ENCODE measurements at regions not wholly inside any gene's neighbourhood (a gene's known extent, or its start where the extent isn't known, plus 50 kb on each side); places are given as distances from the start of the nearest gene placed in this dataset.

GRCh38 chr6:95159557-95159956, 417.8 kb upstream of the MANEA start:
- no peaks in the 10 kb centered on the region for H3K36me3 Mint-ChIP-seq
- H3K36me3 ChIP-seq (replicated peaks in 1 of 2; ENCODE audit: control insufficient read depth in 1 of 2, insufficient read depth in 2 of 2, low read length in 2 of 2), result no peaks in the 10 kb centered on the region
- no peak overlapping the region for H3K4me3 ChIP-seq (replicated peaks in 1 of 3; ENCODE audit: low read depth in 2 of 3, low read length in 3 of 3)
- no peak for TF ChIP-seq CTCF (IDR thresholded peaks at IDR 0.05)
- H3K4me1 ChIP-seq (ENCODE audit: control insufficient read depth in 1 of 2, insufficient read depth in 2 of 2, low read length in 2 of 2), result no peaks in the 10 kb centered on the region
- no peaks in the 10 kb centered on the region for H3K9me3 ChIP-seq (replicated peaks in 1 of 2; ENCODE audit: control insufficient read depth in 1 of 2, insufficient read depth in 1 of 2, low read length in 2 of 2)
- no peaks in the 10 kb centered on the region for H3K27me3 ChIP-seq (ENCODE audit: control insufficient read depth in 2 of 2, insufficient read depth in 2 of 2, low read length in 2 of 2)
- no peak overlapping the region for H2AFZ ChIP-seq (ENCODE audit: insufficient read depth, low read depth, low read length, poor library complexity, severe bottlenecking)
- no peak overlapping the region for H3K4me3 Mint-ChIP-seq
- intact Hi-C loops (cut with micrococcal nuclease), result no loop called here
- H3K27me3 Mint-ChIP-seq (ENCODE audit: low read depth in 3 of 3), result no peaks in the 10 kb centered on the region
- no peaks in the 10 kb centered on the region for H3K4me1 Mint-ChIP-seq
- H3K4me2 ChIP-seq (replicated peaks; ENCODE audit: extremely low read depth, low read length, poor library complexity, severe bottlenecking), result no peak overlapping the region
- peaks cover 0 to 1% (median 0%) of the 10 kb centered on the region in 7 donors for H3K9me3 Mint-ChIP-seq
- no peak overlapping the region for H3K9ac ChIP-seq (ENCODE audit: insufficient read depth, low read length, poor library complexity, severe bottlenecking)
- H3K27ac Mint-ChIP-seq, result no peak overlapping the region
- no peak for DNase-seq
- H4K20me1 ChIP-seq (ENCODE audit: insufficient read depth, low read length), result no peaks in the 10 kb centered on the region
- H3K79me2 ChIP-seq (ENCODE audit: insufficient read depth, low read length), result no peaks in the 10 kb centered on the region
- no peak overlapping the region for H3K27ac ChIP-seq (ENCODE audit: low read depth in 1 of 2, low read length in 2 of 2)

GRCh38 chr6:95169775-95170174, 407.6 kb upstream of the MANEA start:
- Histone ChIP-seq H3K4me2 (replicated peaks; ENCODE audit: extremely low read depth, low read length, poor library complexity, severe bottlenecking) (no peak overlapping the region), H3K4me1 (ENCODE audit: control insufficient read depth in 1 of 2, insufficient read depth in 2 of 2, low read length in 2 of 2) (no peaks in the 10 kb centered on the region), H3K79me2 (ENCODE audit: insufficient read depth, low read length) (no peaks in the 10 kb centered on the region), H4K20me1 (ENCODE audit: insufficient read depth, low read length) (no peaks in the 10 kb centered on the region), H3K36me3 (replicated peaks in 1 of 2; ENCODE audit: control insufficient read depth in 1 of 2, insufficient read depth in 2 of 2, low read length in 2 of 2) (no peaks in the 10 kb centered on the region), H2AFZ (ENCODE audit: insufficient read depth, low read depth, low read length, poor library complexity, severe bottlenecking) (no peak overlapping the region), H3K27me3 (ENCODE audit: control insufficient read depth in 2 of 2, insufficient read depth in 2 of 2, low read length in 2 of 2) (no peaks in the 10 kb centered on the region), H3K4me3 (replicated peaks in 1 of 3; ENCODE audit: low read depth in 2 of 3, low read length in 3 of 3) (no peak overlapping the region), H3K27ac (ENCODE audit: low read depth in 1 of 2, low read length in 2 of 2) (no peak overlapping the region), H3K9me3 (replicated peaks in 1 of 2; ENCODE audit: control insufficient read depth in 1 of 2, insufficient read depth in 1 of 2, low read length in 2 of 2) (no peaks in the 10 kb centered on the region), H3K9ac (ENCODE audit: insufficient read depth, low read length, poor library complexity, severe bottlenecking) (no peak overlapping the region)
- no peaks in the 10 kb centered on the region for H3K4me1 Mint-ChIP-seq
- H3K9me3 Mint-ChIP-seq, result peaks cover 0 to 4% (median 0%) of the 10 kb centered on the region in 7 donors
- no peak for DNase-seq
- no peak overlapping the region for H3K4me3 Mint-ChIP-seq
- WGBS (ENCODE audit: insufficient coverage), result 100% methylated on average over 1 of the region's 2 CpGs
- TF ChIP-seq CTCF (IDR thresholded peaks at IDR 0.05), result no peak
- H3K27ac Mint-ChIP-seq, result no peak overlapping the region
- no peaks in the 10 kb centered on the region for H3K36me3 Mint-ChIP-seq
- intact Hi-C loops (cut with micrococcal nuclease), result no loop called here
- peaks cover 0 to 2% (median 0%) of the 10 kb centered on the region in 3 donors for H3K27me3 Mint-ChIP-seq (ENCODE audit: low read depth in 3 of 3)

Measured in CD14-positive monocyte (primary cell).